Fibroblast of mammary gland (primary cell): ENCODE measurements at regions not wholly inside any gene's neighbourhood (a gene's known extent, or its start where the extent isn't known, plus 50 kb on each side); places are given as distances from the start of the nearest gene placed in this dataset.

Experiments
- DNase-seq: peaks from one replicate; pipeline ENCODE4 v3.0.0-alpha.2; 2010; ENCODE audit warnings: low read depth
- H3K4me3 ChIP-seq: 2 replicates; pipeline ENCODE4 v1.5.1; 2011; ENCODE audit warnings: low read depth, mild to moderate bottlenecking, low read length, moderate library complexity; ENCODE audit not compliant: control insufficient read depth
- TF ChIP-seq, protein P1 (sequence below): conservative IDR thresholded peaks from 2 replicates; pipeline ENCODE4 v1.5.1; 2011; ENCODE audit warnings: low read depth, low read length, inconsistent platforms; ENCODE audit not compliant: control insufficient read depth, insufficient read depth

DNA sequence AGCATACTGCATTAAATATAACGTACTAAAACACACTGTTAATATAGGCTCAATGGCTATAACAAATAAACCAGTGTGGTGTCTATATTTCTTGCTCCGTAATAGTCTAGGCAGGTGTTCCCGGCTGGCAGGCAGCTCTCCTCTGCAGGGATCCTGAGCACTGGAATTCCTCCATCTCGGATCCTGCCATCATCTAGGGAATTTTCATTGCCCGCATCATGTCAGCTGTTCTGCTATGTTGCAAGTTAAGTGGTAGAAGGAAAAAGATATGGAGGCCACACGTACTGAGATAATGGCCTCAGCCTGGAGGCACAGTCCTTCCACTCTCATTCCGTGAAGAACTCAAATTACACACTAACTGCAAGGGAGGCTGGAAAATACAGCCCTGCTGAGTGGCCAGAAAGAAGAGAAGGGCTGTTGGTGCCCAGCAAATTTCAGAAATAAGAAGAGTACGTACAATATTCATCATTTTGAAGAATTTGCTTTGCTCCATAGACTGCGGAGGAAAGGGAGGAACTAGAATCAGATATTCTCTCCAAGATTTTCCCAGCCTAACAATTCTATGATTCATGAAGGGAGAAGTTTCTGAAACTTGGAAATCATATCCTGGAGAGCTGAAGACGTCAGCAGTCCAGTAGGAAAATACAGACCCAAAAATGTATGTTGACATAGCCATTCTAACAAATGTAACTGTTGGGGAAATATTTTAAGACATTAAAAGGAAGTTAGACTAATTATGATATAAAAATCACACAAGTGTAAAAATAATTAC is 263.3 kb downstream of the MRPL39 start:
- no peak for DNase-seq
- no peak overlapping the region for H3K4me3 ChIP-seq
- TF ChIP-seq, protein P1, sequence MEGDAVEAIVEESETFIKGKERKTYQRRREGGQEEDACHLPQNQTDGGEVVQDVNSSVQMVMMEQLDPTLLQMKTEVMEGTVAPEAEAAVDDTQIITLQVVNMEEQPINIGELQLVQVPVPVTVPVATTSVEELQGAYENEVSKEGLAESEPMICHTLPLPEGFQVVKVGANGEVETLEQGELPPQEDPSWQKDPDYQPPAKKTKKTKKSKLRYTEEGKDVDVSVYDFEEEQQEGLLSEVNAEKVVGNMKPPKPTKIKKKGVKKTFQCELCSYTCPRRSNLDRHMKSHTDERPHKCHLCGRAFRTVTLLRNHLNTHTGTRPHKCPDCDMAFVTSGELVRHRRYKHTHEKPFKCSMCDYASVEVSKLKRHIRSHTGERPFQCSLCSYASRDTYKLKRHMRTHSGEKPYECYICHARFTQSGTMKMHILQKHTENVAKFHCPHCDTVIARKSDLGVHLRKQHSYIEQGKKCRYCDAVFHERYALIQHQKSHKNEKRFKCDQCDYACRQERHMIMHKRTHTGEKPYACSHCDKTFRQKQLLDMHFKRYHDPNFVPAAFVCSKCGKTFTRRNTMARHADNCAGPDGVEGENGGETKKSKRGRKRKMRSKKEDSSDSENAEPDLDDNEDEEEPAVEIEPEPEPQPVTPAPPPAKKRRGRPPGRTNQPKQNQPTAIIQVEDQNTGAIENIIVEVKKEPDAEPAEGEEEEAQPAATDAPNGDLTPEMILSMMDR = no peak

DNA sequence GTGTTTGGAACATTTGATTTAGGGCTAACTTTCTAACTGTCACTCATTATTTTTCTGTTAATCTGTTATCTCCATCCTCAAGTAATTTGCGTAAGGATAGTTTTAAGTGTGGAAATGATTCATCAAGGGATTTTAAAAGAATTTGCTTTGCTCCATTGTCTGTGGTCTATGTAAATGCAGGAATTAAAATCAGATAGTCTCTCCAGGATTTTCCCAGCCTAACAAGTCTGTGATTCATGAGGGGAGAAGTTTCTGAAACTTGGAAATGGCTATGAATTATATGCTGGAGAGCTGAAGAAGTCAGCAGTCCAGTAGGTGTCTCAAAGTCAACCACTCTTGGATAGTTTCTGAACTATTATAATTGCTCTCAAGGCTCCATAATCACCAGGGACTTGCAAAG is 264.5 kb downstream of the MRPL39 start:
- TF ChIP-seq, protein P1 = no peak
- H3K4me3 ChIP-seq = no peak overlapping the region
- peak; percentile 28 for DNase-seq

DNA sequence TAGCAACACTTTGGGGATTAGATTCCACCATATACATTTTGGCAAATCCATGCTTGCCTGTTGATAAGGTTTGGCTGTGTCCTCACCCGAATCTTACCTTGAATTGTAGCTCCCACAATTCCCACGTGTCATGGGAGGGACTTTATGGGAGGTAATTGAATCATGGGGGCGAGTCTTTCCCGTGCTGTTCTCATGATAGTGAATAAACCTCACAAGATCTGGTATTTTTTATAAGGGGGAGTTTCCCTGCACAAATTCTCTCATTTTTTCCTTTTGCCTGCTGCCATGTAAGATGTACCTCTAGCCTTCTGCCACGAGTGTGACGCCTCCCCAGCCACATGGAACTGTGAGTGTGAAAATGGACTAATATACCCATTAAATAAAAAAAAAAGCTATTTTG is 265.3 kb downstream of the MRPL39 start:
- no peak for DNase-seq
- no peak overlapping the region for H3K4me3 ChIP-seq
- TF ChIP-seq, protein P1 = no peak

DNA sequence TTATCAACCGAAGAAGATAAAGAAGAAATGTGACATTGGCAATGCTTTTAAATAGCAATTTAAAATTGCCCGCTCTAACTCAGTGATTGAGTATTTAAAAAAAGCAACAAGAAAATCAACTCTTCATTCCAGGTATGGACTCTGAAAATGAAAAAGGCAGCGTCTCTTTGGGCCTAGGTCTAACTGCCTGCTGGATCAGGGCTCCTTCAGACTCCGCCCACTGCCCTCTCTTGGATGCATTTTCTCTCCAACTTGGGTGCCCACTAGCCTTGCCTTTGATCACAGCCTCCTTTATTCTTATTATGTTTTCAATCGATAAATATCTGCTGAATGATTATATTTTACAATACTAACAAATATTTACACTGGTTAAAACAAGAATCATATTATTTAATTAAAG is 268.9 kb downstream of the MRPL39 start:
- no peak for DNase-seq
- TF ChIP-seq, protein P1 = no peak
- no peak overlapping the region for H3K4me3 ChIP-seq

DNA sequence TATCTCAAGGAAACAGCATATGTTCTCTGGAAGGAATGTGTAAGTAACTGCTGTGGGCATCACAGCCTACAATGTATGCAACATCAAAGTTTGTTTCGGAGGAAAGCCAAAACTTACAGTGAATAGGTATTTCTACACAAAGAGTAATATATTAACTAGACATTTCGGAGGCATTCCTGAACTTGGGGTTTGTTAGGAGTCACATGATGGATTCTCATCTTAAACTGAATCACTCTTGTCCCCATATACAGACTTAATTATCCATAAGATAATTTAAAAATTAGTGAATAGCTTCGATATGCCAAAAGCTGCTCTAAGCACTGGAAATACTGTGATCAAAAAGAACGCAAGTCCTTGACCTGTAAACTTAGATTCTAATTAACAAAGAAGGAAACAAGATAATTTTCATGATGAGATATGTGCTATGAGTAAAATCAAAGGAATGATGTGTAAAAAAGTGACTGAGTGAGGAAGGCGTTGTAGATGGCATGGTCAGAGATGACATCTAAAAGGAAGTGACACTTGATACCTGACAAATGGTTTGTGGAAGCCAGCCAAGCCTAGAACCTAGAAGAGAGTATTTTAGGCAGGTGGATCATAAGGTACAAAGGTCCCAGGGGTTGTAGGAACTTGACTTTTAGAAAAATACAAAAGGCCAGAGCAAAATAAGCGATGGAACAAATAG is 273.1 kb downstream of the MRPL39 start:
- DNase-seq = no peak
- H3K4me3 ChIP-seq = no peak overlapping the region
- TF ChIP-seq, protein P1 = no peak

DNA sequence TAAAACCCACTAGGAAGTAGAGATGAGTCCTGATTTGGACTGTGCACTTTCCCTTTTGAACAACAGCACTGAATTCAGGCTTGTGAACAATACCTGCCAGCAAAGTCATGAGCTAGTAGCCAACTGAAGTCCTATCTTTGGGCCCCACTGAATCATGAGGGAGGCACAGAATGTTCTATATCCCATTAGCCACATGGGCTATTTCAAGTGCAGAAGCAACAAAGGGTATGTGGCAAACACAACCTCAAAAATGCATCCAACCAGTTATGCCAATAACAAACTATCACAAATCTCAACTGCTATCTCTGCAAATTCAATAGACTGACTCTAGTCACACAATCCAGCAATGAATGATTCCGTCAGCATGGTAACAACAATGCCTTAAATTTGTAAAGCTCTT is 276.0 kb downstream of the MRPL39 start:
- peak; percentile 39 for DNase-seq
- no peak overlapping the region for H3K4me3 ChIP-seq
- TF ChIP-seq, protein P1 = no peak
